ENCODE measurements at regions not wholly inside any gene's neighbourhood (a gene's known extent, or its start where the extent isn't known, plus 50 kb on each side); places are given as distances from the start of the nearest gene placed in this dataset.

DNA sequence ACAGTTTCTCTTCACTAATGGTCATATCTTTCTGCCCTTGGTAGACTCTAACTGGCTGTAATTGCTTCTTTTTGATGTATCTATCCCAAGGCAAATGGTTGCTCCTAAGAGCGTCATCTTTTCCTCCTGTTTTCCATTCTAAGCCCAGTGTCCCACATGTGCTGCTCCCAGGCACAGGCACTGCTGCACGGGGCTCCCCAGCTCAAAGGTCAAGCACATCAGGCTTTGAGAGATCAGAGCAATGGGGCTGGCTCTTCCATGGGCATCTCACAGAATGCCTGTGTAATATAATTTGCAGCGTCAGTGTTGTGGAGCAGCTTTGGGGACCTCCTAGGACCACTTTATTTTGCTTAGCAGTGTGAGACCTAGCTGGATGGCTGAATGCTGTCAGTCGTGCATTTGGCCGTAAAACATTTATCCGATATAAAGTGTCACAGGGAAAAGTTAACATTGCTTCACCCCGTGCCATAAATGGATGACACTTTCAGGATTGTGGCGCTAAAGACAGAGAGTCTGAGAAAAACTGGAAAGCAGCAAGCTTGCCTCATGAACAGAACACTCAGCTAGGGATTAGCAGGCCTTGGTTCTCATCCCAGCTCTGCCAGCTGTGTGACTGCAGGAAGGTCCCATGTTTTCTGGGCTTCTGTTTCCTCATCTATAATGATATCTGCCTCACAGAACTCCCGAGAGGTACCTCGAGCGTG lies 277.5 kb upstream of the TBL1XR1 start:
- TF ChIP-seq, protein P1, sequence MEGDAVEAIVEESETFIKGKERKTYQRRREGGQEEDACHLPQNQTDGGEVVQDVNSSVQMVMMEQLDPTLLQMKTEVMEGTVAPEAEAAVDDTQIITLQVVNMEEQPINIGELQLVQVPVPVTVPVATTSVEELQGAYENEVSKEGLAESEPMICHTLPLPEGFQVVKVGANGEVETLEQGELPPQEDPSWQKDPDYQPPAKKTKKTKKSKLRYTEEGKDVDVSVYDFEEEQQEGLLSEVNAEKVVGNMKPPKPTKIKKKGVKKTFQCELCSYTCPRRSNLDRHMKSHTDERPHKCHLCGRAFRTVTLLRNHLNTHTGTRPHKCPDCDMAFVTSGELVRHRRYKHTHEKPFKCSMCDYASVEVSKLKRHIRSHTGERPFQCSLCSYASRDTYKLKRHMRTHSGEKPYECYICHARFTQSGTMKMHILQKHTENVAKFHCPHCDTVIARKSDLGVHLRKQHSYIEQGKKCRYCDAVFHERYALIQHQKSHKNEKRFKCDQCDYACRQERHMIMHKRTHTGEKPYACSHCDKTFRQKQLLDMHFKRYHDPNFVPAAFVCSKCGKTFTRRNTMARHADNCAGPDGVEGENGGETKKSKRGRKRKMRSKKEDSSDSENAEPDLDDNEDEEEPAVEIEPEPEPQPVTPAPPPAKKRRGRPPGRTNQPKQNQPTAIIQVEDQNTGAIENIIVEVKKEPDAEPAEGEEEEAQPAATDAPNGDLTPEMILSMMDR (conservative IDR thresholded peaks at IDR 0.05), result no peak
- no peak for TF ChIP-seq EZH2 (IDR thresholded peaks at IDR 0.05; ENCODE audit: low read depth)

Measured in PC-9 (cell line).